Hypothalamus (tissue), 51 donors: ENCODE measurements at regions not wholly inside any gene's neighbourhood (a gene's known extent, or its start where the extent isn't known, plus 50 kb on each side); places are given as distances from the start of the nearest gene placed in this dataset.

ENCODE experiments used
- DNase-seq, 51 donors: peaks; one replicate each; lab custom pipeline; 2025; lab: John Stamatoyannopoulos, UW

- DNase-seq, result no peak
These were observed 110.9 kb upstream of the ADAMTSL1 start for GRCh38 chr9:18362901-18363685.

- no peak for DNase-seq
These were observed 108.3 kb upstream of the ADAMTSL1 start for GRCh38 chr9:18365651-18366050.

GRCh38 chr9:18366184-18366583, 107.8 kb upstream of the ADAMTSL1 start:
- no peak for DNase-seq

GRCh38 chr9:18368206-18368605, 105.7 kb upstream of the ADAMTSL1 start:
- no peak for DNase-seq

- no peak for DNase-seq
These were observed 102.8 kb upstream of the ADAMTSL1 start for GRCh38 chr9:18371141-18371540.

- DNase-seq, result no peak
These were observed 102.3 kb upstream of the ADAMTSL1 start for GRCh38 chr9:18371621-18372020.

GRCh38 chr9:18379073-18379811, 94.7 kb upstream of the ADAMTSL1 start:
- DNase-seq, result no peak

GRCh38 chr9:18382243-18382642, 91.7 kb upstream of the ADAMTSL1 start:
- DNase-seq, result no peak

GRCh38 chr9:18384066-18384465, 89.9 kb upstream of the ADAMTSL1 start:
- DNase-seq, result peak in 1 of 51 donors; percentile 0

GRCh38 chr9:18385696-18386490, 88.1 kb upstream of the ADAMTSL1 start:
- no peak for DNase-seq

GRCh38 chr9:18390393-18390792, 83.6 kb upstream of the ADAMTSL1 start:
- DNase-seq, result no peak

- DNase-seq, result peak in 22 of 51 donors; percentile 0 to 61 (median 26)
These were observed 80.4 kb upstream of the ADAMTSL1 start for GRCh38 chr9:18393340-18394130.

- DNase-seq, result no peak
These were observed 79.1 kb upstream of the ADAMTSL1 start for GRCh38 chr9:18394847-18395351.

- no peak for DNase-seq
These were observed 77.7 kb upstream of the ADAMTSL1 start for GRCh38 chr9:18396102-18396728.

- no peak for DNase-seq
These were observed 76.9 kb upstream of the ADAMTSL1 start for GRCh38 chr9:18397076-18397475.

GRCh38 chr9:18398038-18398437, 75.9 kb upstream of the ADAMTSL1 start:
- no peak for DNase-seq

GRCh38 chr9:18404434-18405029, 69.4 kb upstream of the ADAMTSL1 start:
- no peak for DNase-seq

GRCh38 chr9:18405240-18405639, 68.7 kb upstream of the ADAMTSL1 start:
- DNase-seq, result no peak

GRCh38 chr9:18410983-18411382, 63.0 kb upstream of the ADAMTSL1 start:
- no peak for DNase-seq
